MCF 10A (cell line): ENCODE measurements at regions not wholly inside any gene's neighbourhood (a gene's known extent, or its start where the extent isn't known, plus 50 kb on each side); places are given as distances from the start of the nearest gene placed in this dataset.

Experiments
- BruUV-seq: library from RNA; stranded (reverse); fragments of 400-500 nt; replicated peaks from 2 replicates; lab custom pipeline; 2021; lab: Mats Ljungman, UMichigan
- CTCF ChIA-PET: fragments of 300-600 bp; sonication (Branson Sonifier 250); formaldehyde crosslinking; extraction: SDS; loops from one replicate; lab custom pipeline; 2021; ENCODE audit warnings: antibody characterized with exemption, inconsistent platforms; lab: Yijun Ruan, JAX
- POLR2A ChIA-PET: fragments of 300-600, 350-650 bp; sonication (Branson Sonifier 250); formaldehyde crosslinking; extraction: SDS; loops from one replicate; lab custom pipeline; 2020; ENCODE audit warnings: antibody characterized with exemption, inconsistent platforms; lab: Yijun Ruan, JAX
- DNase-seq: peaks from one replicate; pipeline ENCODE4 v3.0.0-alpha.2; 2018; ENCODE audit not compliant: unreplicated experiment
- H3K27ac Mint-ChIP-seq: one replicate; pipeline ENCODE4 v1.8.0; 2022; ENCODE audit warnings: mild to moderate bottlenecking, low read depth, mixed read lengths; ENCODE audit not compliant: unreplicated experiment
- H3K27me3 Mint-ChIP-seq: one replicate; pipeline ENCODE4 v1.8.0; 2022; ENCODE audit warnings: mixed read lengths; ENCODE audit not compliant: insufficient read depth, unreplicated experiment
- H3K36me3 Mint-ChIP-seq: one replicate; pipeline ENCODE4 v1.8.0; 2022; ENCODE audit warnings: mild to moderate bottlenecking, moderate library complexity, mixed read lengths; ENCODE audit not compliant: insufficient read depth, unreplicated experiment
- H3K4me1 Mint-ChIP-seq: one replicate; pipeline ENCODE4 v1.8.0; 2022; ENCODE audit warnings: mixed read lengths; ENCODE audit not compliant: insufficient read depth, unreplicated experiment
- H3K4me3 Mint-ChIP-seq: one replicate; pipeline ENCODE4 v1.8.0; 2022; ENCODE audit warnings: mild to moderate bottlenecking, moderate library complexity, mixed read lengths; ENCODE audit not compliant: unreplicated experiment
- H3K9me3 Mint-ChIP-seq: one replicate; pipeline ENCODE4 v1.8.0; 2022; ENCODE audit warnings: mixed read lengths; ENCODE audit not compliant: unreplicated experiment
- intact Hi-C: fragments of 100-400 bp; cut with micrococcal nuclease; formaldehyde crosslinking; loops from 2 replicates; pipeline ENCODE4 v1.14.1; 2022
- TF ChIP-seq, protein P1 (sequence below): fragments of 200-600 bp; IDR thresholded peaks from one replicate; pipeline ENCODE4 v1.8.0; 2022; ENCODE audit warnings: antibody characterized with exemption, mild to moderate bottlenecking; ENCODE audit not compliant: unreplicated experiment

GRCh38 chr1:108082738-108083562 lies 117.2 kb downstream of the SLC25A24 start:
- H3K4me3 Mint-ChIP-seq, result no peak overlapping the region
- TF ChIP-seq, protein P1, sequence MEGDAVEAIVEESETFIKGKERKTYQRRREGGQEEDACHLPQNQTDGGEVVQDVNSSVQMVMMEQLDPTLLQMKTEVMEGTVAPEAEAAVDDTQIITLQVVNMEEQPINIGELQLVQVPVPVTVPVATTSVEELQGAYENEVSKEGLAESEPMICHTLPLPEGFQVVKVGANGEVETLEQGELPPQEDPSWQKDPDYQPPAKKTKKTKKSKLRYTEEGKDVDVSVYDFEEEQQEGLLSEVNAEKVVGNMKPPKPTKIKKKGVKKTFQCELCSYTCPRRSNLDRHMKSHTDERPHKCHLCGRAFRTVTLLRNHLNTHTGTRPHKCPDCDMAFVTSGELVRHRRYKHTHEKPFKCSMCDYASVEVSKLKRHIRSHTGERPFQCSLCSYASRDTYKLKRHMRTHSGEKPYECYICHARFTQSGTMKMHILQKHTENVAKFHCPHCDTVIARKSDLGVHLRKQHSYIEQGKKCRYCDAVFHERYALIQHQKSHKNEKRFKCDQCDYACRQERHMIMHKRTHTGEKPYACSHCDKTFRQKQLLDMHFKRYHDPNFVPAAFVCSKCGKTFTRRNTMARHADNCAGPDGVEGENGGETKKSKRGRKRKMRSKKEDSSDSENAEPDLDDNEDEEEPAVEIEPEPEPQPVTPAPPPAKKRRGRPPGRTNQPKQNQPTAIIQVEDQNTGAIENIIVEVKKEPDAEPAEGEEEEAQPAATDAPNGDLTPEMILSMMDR, result no peak
- H3K4me1 Mint-ChIP-seq, result no peaks in the 10 kb centered on the region
- no peaks in the 10 kb centered on the region for H3K36me3 Mint-ChIP-seq
- intact Hi-C loops, result no loop called here
- no peak for DNase-seq
- ChIA-PET CTCF (interaction anchor here (0.9 kb wide), 1 partner anchor 285 kb away, joined by 3 read pairs; no protein-coding TSS in a partner anchor), POLR2A (interaction anchor here (0.6 to 0.7 kb wide), 2 partner anchors 77 to 182 kb away, joined by 3 to 5 read pairs; no protein-coding TSS in a partner anchor)
- peaks cover 8% of the 10 kb centered on the region for H3K9me3 Mint-ChIP-seq
- H3K27me3 Mint-ChIP-seq, result no peaks in the 10 kb centered on the region
- H3K27ac Mint-ChIP-seq, result no peak overlapping the region
- BruUV-seq, result no TSS peak

- no peak overlapping the region for H3K4me3 Mint-ChIP-seq
- BruUV-seq, result no TSS peak
- TF ChIP-seq, protein P1, result no peak
- no peaks in the 10 kb centered on the region for H3K4me1 Mint-ChIP-seq
- H3K27ac Mint-ChIP-seq, result no peak overlapping the region
- peaks cover 8% of the 10 kb centered on the region for H3K9me3 Mint-ChIP-seq
- ChIA-PET CTCF (interaction anchor here (0.6 to 0.9 kb wide), 2 partner anchors 284 to 561 kb away, joined by 3 read pairs; no protein-coding TSS in a partner anchor), POLR2A (interaction anchor here (0.6 kb wide), 1 partner anchor 76 kb away, joined by 3 read pairs; no protein-coding TSS in a partner anchor)
- no peak for DNase-seq
- no peaks in the 10 kb centered on the region for H3K27me3 Mint-ChIP-seq
- intact Hi-C loops, result no loop called here
- no peaks in the 10 kb centered on the region for H3K36me3 Mint-ChIP-seq
Measured at GRCh38 chr1:108082001-108082400, 117.0 kb upstream of the VAV3 start.

GRCh38 chr1:108080448-108080847 lies 115.5 kb upstream of the VAV3 start:
- Mint-ChIP-seq H3K4me3 (no peak overlapping the region), H3K4me1 (no peaks in the 10 kb centered on the region)
- CTCF ChIA-PET, result no interaction called here

DNA sequence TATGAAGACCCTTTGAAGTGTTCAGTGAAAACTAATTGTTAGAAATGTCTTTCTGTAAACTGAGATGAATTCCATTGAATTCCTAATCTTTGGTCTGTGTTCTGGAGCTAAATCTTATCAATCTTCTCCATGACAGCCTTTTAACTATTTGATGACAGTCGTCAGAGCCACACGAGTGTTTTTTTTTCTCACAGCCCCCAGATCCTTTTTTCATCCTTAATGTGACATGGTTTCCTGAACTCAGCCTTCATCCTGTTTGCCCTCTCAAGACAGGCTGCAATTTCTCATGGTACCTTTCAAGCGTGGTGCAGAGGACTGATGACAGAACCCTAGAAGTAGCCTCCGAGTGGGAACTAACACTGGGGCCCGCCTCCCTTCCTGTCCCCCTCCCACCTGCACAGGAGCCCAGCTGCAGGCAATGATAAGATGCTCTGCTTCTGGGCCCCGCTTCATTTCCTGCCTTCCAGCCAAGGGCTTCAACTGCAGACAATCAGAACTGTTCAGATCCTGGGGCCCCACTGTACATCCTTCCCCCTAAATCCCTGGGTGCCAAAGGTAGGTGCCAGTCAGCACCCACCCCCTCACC lies 114.6 kb upstream of the VAV3 start:
- Mint-ChIP-seq H3K27me3 (no peaks in the 10 kb centered on the region), H3K36me3 (no peaks in the 10 kb centered on the region), H3K27ac (no peak overlapping the region), H3K9me3 (peaks cover 8% of the 10 kb centered on the region), H3K4me3 (no peak overlapping the region), H3K4me1 (no peaks in the 10 kb centered on the region)
- intact Hi-C loops, result no loop called here
- TF ChIP-seq, protein P1, result no peak
- no TSS peak for BruUV-seq
- POLR2A ChIA-PET, result no interaction called here
- CTCF ChIA-PET, result no interaction called here
- no peak for DNase-seq

More at GRCh38 chr1:108080448-108080847, 115.5 kb upstream of the VAV3 start:
- Mint-ChIP-seq H3K27ac (no peak overlapping the region), H3K36me3 (no peaks in the 10 kb centered on the region), H3K9me3 (peaks cover 8% of the 10 kb centered on the region), H3K27me3 (no peaks in the 10 kb centered on the region)
- no peak for DNase-seq
- no TSS peak for BruUV-seq
- TF ChIP-seq, protein P1, result no peak
- POLR2A ChIA-PET, result no interaction called here
- intact Hi-C loops, result no loop called here
